ENCODE measurements at regions not wholly inside any gene's neighbourhood (a gene's known extent, or its start where the extent isn't known, plus 50 kb on each side); places are given as distances from the start of the nearest gene placed in this dataset.
"Not testable (repeated sequence)": the region's sequence is repeated elsewhere in the genome, so short reads cannot be mapped to it uniquely, and the experiment has no call there.

DNA sequence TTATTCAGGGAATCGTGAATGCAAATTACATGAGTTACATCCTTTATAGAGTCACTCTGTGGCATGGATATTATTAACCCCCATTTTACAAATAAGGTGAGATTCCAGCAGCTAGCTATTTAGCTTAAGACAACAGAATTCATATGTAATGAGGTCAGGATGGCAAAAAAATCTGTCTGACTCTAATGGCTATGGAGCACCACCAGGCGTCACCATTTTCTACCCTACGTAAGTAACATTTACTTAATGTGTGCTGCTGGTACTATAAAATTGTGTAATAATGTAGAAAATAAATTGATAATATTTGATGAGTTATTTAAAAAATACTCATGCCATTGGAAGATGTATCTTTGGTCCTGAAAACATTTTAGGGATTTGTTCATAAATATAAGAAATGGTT lies 2040.1 kb upstream of the LRRTM1 start:
- TF ChIP-seq CTCF (IDR thresholded peaks at IDR 0.05; ENCODE audit: low read depth, low read length): no peak
- in situ Hi-C loops (cut with HindIII; ENCODE audit: low sequenced_read_pairs): no loop called here
- H3K4me3 ChIP-seq (ENCODE audit: low read depth, low read length): no peak overlapping the region
- DNase-seq (ENCODE audit: low read depth, low spot score): no peak

DNA sequence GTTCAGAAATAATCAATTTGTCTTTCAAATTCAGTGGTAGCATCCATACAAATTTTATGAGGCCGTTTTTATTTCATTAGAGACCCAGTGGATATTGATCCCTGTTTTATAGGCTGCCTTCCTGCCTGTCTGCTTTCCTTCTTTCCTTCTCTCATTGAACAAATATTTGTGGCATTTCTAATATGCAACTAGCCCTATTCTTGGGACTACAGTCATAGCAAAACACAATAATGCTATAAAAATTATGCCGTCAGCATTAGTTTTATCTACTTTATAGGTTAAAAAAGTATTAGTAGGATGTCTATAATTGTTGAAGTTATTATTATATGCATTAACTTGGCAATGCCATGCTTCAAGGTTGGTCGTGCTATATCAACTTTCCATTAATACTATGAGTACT lies 2037.8 kb upstream of the LRRTM1 start:
- in situ Hi-C loops (cut with HindIII; ENCODE audit: low sequenced_read_pairs): no loop called here
- H3K4me3 ChIP-seq (ENCODE audit: low read depth, low read length): no peak overlapping the region
- DNase-seq (ENCODE audit: low read depth, low spot score): no peak
- no peak for TF ChIP-seq CTCF (IDR thresholded peaks at IDR 0.05; ENCODE audit: low read depth, low read length)

DNA sequence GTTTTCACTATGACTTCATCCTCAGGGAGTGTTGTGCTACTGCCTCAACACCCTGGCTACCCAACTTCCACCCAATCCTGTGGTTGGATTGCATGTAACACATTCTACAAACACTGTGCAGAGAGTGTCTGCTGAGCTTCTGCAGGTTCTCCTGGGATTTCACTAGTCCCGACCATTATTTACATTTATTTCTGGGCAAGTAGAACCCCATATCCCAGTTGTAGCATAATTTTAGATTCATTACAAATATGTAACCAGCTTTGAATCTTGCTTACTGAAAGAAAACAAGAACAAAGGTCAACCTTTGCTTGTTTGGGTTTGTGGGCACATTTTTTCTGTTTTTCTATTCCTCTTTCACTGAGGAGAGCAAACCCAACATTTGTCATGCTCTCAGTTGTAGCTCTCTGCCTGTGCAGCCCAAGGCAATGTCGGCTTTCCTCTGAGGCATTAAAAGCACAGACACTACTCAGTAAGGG lies 2036.1 kb upstream of the LRRTM1 start:
- H3K4me3 ChIP-seq (ENCODE audit: low read depth, low read length): no peak overlapping the region
- TF ChIP-seq CTCF (IDR thresholded peaks at IDR 0.05; ENCODE audit: low read depth, low read length): no peak
- DNase-seq (ENCODE audit: low read depth, low spot score): no peak
- in situ Hi-C loops (cut with HindIII; ENCODE audit: low sequenced_read_pairs): no loop called here

DNA sequence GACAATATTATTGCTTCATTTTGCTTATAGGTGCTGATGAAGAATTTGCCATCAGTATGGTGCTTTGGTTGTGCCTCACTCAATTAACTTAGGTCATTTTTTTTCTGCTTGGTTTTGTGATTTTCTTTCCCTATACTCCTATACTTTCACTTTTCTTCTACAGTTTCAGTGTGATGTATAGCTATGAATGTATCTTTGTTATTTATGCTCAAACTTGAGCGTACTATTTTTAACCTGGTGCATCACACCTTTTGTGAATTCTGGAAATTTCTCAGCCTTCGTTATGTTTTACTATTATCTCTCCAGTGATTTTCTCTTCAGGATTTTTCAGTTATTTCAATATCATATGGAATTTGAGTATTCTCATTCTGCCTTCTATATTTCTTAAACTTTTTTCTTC lies 2035.3 kb upstream of the LRRTM1 start:
- no peak for TF ChIP-seq CTCF (IDR thresholded peaks at IDR 0.05; ENCODE audit: low read depth, low read length)
- in situ Hi-C loops (cut with HindIII; ENCODE audit: low sequenced_read_pairs): no loop called here
- DNase-seq (ENCODE audit: low read depth, low spot score): no peak
- H3K4me3 ChIP-seq (ENCODE audit: low read depth, low read length): no peak overlapping the region

DNA sequence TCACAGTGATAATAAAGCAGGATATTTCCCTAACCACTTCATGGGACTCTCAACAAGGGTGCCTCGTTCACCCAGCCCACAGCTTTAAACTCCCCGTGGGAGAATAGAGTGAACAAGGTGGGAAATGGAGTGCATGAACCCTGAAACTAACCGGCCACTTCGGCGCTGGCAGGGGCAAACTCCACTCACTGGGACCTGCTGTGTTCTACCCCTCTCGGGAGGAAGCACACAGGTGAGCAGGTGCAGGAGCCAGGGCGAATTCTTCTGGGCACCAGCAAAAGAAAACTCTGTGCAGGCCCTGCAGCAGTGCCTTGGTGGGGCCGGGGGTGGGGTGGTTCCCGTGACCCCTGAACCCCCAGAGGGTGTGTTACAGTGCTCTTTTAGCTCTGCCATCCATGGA lies 2029.1 kb upstream of the LRRTM1 start:
- no peak overlapping the region for H3K4me3 ChIP-seq (ENCODE audit: low read depth, low read length)
- in situ Hi-C loops (cut with HindIII; ENCODE audit: low sequenced_read_pairs): no loop called here
- TF ChIP-seq CTCF (IDR thresholded peaks at IDR 0.05; ENCODE audit: low read depth, low read length): no peak
- no peak for DNase-seq (ENCODE audit: low read depth, low spot score)

DNA sequence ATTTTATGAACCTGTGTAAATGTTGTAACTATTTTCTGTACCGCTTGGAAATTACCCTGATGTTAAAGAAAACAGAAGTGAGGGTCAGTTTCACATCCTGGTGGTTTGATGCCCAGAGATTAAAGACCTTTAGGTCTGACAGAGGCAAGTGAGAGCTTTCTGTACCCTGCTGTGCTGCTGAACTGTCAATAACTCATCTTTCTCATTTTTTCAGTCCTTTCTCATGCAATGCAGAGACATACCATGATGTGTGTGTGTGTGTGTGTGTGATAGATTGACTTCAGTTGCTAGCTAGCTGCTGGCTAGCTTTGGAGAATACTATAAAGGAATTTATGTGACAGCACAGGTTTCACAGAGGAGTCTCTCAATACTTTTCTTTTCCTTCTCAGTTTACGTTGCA lies 2025.6 kb upstream of the LRRTM1 start:
- in situ Hi-C loops (cut with HindIII; ENCODE audit: low sequenced_read_pairs): no loop called here
- no peak for DNase-seq (ENCODE audit: low read depth, low spot score)
- H3K4me3 ChIP-seq (ENCODE audit: low read depth, low read length): no peak overlapping the region
- no peak for TF ChIP-seq CTCF (IDR thresholded peaks at IDR 0.05; ENCODE audit: low read depth, low read length)

- DNase-seq (ENCODE audit: low read depth, low spot score); in situ Hi-C loops (cut with HindIII; ENCODE audit: low sequenced_read_pairs): not testable (repeated sequence)
Observed at GRCh38 chr2:82326180-82326767, 2021.7 kb upstream of the LRRTM1 start.

More at GRCh38 chr2:82326180-82326767, 2021.7 kb upstream of the LRRTM1 start:
- not testable (repeated sequence) for H3K4me3 ChIP-seq (ENCODE audit: low read depth, low read length)

Measured in astrocyte of the spinal cord (primary cell).